GM10248 (cell line): ENCODE measurements at regions not wholly inside any gene's neighbourhood (a gene's known extent, or its start where the extent isn't known, plus 50 kb on each side); places are given as distances from the start of the nearest gene placed in this dataset.

Experiments
- CTCF ChIA-PET: fragments of 300-600 bp; sonication (Branson Sonifier 250); formaldehyde crosslinking; extraction: SDS; loops from one replicate; lab custom pipeline; 2021; ENCODE audit warnings: antibody characterized with exemption; lab: Yijun Ruan, JAX
- POLR2A ChIA-PET: fragments of 350-650 bp; sonication (Branson Sonifier 250); formaldehyde crosslinking; extraction: SDS; loops from one replicate; lab custom pipeline; 2020; ENCODE audit warnings: antibody characterized with exemption; lab: Yijun Ruan, JAX
- DNase-seq: peaks from one replicate; pipeline ENCODE4 v3.0.0; 2012; ENCODE audit errors: extremely low spot score
- TF ChIP-seq, protein P1 (sequence below): IDR thresholded peaks from 2 replicates; pipeline ENCODE4 v1.5.1; 2012; ENCODE audit warnings: mild to moderate bottlenecking, low read depth; ENCODE audit errors: extremely low read depth, missing control alignments, control extremely low read depth

DNA sequence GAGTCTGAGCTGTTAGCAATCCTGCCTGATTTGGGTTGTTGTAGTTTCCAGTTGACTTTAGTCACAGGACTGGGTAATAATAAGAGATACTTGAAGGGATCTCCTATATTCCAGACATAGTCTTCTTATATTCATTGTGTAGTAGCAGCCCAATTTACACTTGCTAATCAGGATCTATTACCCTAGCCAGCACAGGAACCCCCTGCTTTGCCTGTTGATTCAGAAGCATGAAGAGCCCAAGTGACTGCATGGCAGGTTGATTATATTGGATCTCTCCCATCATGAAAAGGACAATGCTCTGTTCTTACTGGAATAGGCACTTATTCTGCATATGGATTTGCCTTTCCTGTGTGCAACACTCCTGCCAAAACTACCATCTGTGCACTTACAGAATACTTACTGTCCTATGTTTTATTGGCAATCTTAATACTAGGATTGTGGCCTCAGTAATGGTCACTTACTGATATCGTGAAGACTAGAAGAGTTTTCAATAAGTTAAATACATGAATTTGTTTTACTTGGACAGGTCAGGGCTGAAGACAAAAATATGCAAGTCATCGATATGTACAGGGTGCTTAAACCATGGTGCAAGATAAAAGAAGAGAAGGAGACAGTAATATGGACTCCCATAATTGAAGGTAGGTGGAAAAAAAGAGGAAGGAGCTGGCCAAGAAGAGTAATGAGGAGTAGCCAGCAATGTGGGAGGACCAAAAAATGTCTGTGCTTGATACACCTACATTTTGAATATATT lies 304.1 kb downstream of the MCTP2 start:
- POLR2A ChIA-PET, result no interaction called here
- CTCF ChIA-PET, result no interaction called here
- DNase-seq, result no peak
- TF ChIP-seq, protein P1, sequence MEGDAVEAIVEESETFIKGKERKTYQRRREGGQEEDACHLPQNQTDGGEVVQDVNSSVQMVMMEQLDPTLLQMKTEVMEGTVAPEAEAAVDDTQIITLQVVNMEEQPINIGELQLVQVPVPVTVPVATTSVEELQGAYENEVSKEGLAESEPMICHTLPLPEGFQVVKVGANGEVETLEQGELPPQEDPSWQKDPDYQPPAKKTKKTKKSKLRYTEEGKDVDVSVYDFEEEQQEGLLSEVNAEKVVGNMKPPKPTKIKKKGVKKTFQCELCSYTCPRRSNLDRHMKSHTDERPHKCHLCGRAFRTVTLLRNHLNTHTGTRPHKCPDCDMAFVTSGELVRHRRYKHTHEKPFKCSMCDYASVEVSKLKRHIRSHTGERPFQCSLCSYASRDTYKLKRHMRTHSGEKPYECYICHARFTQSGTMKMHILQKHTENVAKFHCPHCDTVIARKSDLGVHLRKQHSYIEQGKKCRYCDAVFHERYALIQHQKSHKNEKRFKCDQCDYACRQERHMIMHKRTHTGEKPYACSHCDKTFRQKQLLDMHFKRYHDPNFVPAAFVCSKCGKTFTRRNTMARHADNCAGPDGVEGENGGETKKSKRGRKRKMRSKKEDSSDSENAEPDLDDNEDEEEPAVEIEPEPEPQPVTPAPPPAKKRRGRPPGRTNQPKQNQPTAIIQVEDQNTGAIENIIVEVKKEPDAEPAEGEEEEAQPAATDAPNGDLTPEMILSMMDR, result no peak

- TF ChIP-seq, protein P1, result no peak
- no peak for DNase-seq
- CTCF ChIA-PET, result no interaction called here
- POLR2A ChIA-PET, result no interaction called here
These were observed 305.2 kb downstream of the MCTP2 start for GRCh38 chr15:94536549-94536948.

GRCh38 chr15:94538280-94538679 lies 306.9 kb downstream of the MCTP2 start:
- CTCF ChIA-PET, result interaction anchor here (2.1 kb wide), 1 partner anchor 9 kb away, joined by 7 read pairs; no protein-coding TSS in a partner anchor
- TF ChIP-seq, protein P1, result no peak
- POLR2A ChIA-PET, result no interaction called here
- DNase-seq, result no peak

DNA sequence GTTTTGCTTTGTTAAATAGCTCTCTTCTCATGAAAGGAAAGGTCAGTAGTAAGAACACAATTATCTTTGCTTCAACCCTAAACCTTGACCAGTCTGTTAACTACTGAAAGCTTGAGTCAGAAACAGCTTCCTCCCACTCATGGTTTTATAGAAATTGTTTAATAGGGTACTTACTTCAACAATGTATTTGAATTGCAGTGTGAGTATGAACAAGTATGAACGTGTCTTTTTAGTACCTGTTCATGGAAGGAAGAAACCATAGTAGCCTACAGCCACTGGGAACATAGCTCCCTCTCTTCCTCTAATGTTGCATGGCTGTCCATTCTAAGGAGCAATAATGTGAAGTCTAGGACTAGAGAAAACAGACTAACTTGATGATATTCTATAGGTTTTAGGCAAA lies 311.0 kb downstream of the MCTP2 start:
- TF ChIP-seq, protein P1, result no peak
- ChIA-PET POLR2A (no interaction called here), CTCF (no interaction called here)
- DNase-seq, result no peak

DNA sequence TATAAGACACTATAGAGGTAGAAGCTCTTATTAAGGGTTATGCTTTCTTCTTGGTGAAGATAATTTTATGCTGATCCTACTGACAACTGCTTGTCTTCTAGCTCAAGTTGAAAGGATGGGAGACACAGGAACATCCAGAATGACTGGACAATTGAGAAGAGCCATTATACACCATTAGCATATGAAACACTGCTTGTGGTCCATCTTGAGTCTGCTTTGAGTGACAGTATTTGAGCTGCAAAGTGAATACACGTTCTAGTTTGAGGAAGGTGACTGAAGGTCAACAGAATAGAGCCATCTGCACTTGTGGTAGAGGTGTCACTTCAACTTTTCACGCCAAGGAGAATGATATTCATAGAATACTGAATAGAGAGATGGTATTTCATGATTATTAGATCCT lies 315.4 kb downstream of the MCTP2 start:
- no peak for DNase-seq
- TF ChIP-seq, protein P1, result no peak
- ChIA-PET CTCF (interaction anchor here (1.5 to 2.1 kb wide), 2 partner anchors 8 to 21 kb away, joined by 3 to 7 read pairs; no protein-coding TSS in a partner anchor), POLR2A (no interaction called here)

- CTCF ChIA-PET, result interaction anchor here (1.5 to 2.1 kb wide), 2 partner anchors 9 to 22 kb away, joined by 3 to 7 read pairs; no protein-coding TSS in a partner anchor
- POLR2A ChIA-PET, result no interaction called here
- DNase-seq, result no peak
- TF ChIP-seq, protein P1, result no peak
These were observed 316.4 kb downstream of the MCTP2 start for GRCh38 chr15:94547711-94548110.
